Erythroblast (primary cell): ENCODE measurements at regions not wholly inside any gene's neighbourhood (a gene's known extent, or its start where the extent isn't known, plus 50 kb on each side); places are given as distances from the start of the nearest gene placed in this dataset.

Experiments
- GATA1 ChIP-seq: IDR thresholded peaks from 2 replicates; pipeline ENCODE4 v1.6.1; 2011; ENCODE audit warnings: low read depth, mild to moderate bottlenecking, control low read depth, low read length, moderate library complexity
- POLR2A ChIP-seq: IDR thresholded peaks from 2 replicates; pipeline ENCODE4 v1.6.1; 2011; ENCODE audit warnings: mild to moderate bottlenecking, low read length

- TF ChIP-seq POLR2A (no peak), GATA1 (no peak)
Measured at GRCh38 chr2:196356332-196356731, 185.0 kb upstream of the STK17B start.
